Karpas-422 (cell line): ENCODE measurements at regions not wholly inside any gene's neighbourhood (a gene's known extent, or its start where the extent isn't known, plus 50 kb on each side); places are given as distances from the start of the nearest gene placed in this dataset.

Source experiments
- DNase-seq: peaks from one replicate; pipeline ENCODE4 v3.0.0-alpha.2; 2015
- H2AFZ ChIP-seq: fragments of 200-600 bp; sonication (generic); 2 replicates; pipeline ENCODE4 v1.6.1; 2014; ENCODE audit warnings: antibody characterized with exemption, low read length, mixed read lengths
- H3K27ac ChIP-seq: fragments of 200-600 bp; sonication (generic); 2 replicates; pipeline ENCODE4 v1.5.1; 2014; ENCODE audit warnings: mild to moderate bottlenecking, low read length, moderate library complexity
- H3K27me3 ChIP-seq: fragments of 200-600 bp; sonication (generic); 2 replicates; pipeline ENCODE4 v1.6.1; 2014; ENCODE audit warnings: low read length, mixed read lengths
- H3K36me3 ChIP-seq: fragments of 200-600 bp; sonication (generic); 2 replicates; pipeline ENCODE4 v1.6.1; 2014; ENCODE audit warnings: low read length, mixed read lengths; ENCODE audit not compliant: insufficient read depth
- H3K4me1 ChIP-seq: fragments of 200-600 bp; sonication (generic); 2 replicates; pipeline ENCODE4 v1.6.1; 2014; ENCODE audit warnings: mild to moderate bottlenecking, low read length, mixed read lengths
- H3K4me2 ChIP-seq: fragments of 200-600 bp; sonication (generic); 2 replicates; pipeline ENCODE4 v1.6.1; 2014; ENCODE audit warnings: low read length, low read depth, mild to moderate bottlenecking; ENCODE audit not compliant: poor library complexity, severe bottlenecking
- H3K4me3 ChIP-seq: fragments of 200-600 bp; sonication (generic); 2 replicates; pipeline ENCODE4 v1.5.1; 2014; ENCODE audit warnings: mild to moderate bottlenecking, antibody characterized with exemption, low read length, mixed read lengths
- H3K79me2 ChIP-seq: fragments of 200-600 bp; sonication (generic); 2 replicates; pipeline ENCODE4 v1.6.1; 2014; ENCODE audit warnings: mild to moderate bottlenecking, low read length, mixed read lengths
- H3K9ac ChIP-seq: fragments of 200-600 bp; sonication (generic); 2 replicates; pipeline ENCODE4 v1.6.0; 2014; ENCODE audit warnings: low read length
- H3K9me2 ChIP-seq: fragments of 200-600 bp; sonication (generic), shearing (Covaris generic); replicated peaks from 2 replicates; pipeline ENCODE4 v1.6.0; 2014; ENCODE audit warnings: mild to moderate bottlenecking, low read length, moderate library complexity; ENCODE audit not compliant: insufficient read depth
- H3K9me3 ChIP-seq: fragments of 300-700, 200-600 bp; sonication (generic); 2 replicates; pipeline ENCODE4 v1.6.1; 2014; ENCODE audit warnings: low read length, mixed read lengths
- H4K20me1 ChIP-seq: fragments of 200-600 bp; sonication (generic); 2 replicates; pipeline ENCODE4 v1.6.1; 2014; ENCODE audit warnings: mild to moderate bottlenecking, antibody characterized with exemption, low read length, low read depth; ENCODE audit not compliant: insufficient read depth

- no peak for DNase-seq
- H3K4me2 ChIP-seq, result no peak overlapping the region
- H3K4me3 ChIP-seq, result no peak overlapping the region
- no peaks in the 10 kb centered on the region for H3K27me3 ChIP-seq
- H3K79me2 ChIP-seq, result no peaks in the 10 kb centered on the region
- no peak overlapping the region for H3K27ac ChIP-seq
- H4K20me1 ChIP-seq, result no peaks in the 10 kb centered on the region
- H3K9me2 ChIP-seq, result no peaks in the 10 kb centered on the region
- H3K9ac ChIP-seq, result no peak overlapping the region
- H2AFZ ChIP-seq, result no peak overlapping the region
- no peaks in the 10 kb centered on the region for H3K36me3 ChIP-seq
- H3K9me3 ChIP-seq, result no peaks in the 10 kb centered on the region
- peaks cover 17% of the 10 kb centered on the region for H3K4me1 ChIP-seq
Measured at GRCh38 chr1:221171768-221172167, 292.5 kb downstream of the HLX start.

- Histone ChIP-seq H3K9me2 (no peaks in the 10 kb centered on the region), H2AFZ (no peak overlapping the region), H3K4me2 (no peak overlapping the region), H4K20me1 (no peaks in the 10 kb centered on the region), H3K4me3 (no peak overlapping the region), H3K27ac (no peak overlapping the region), H3K36me3 (no peaks in the 10 kb centered on the region), H3K27me3 (no peaks in the 10 kb centered on the region), H3K9ac (no peak overlapping the region), H3K4me1 (peaks cover 6% of the 10 kb centered on the region), H3K79me2 (no peaks in the 10 kb centered on the region), H3K9me3 (no peaks in the 10 kb centered on the region)
- no peak for DNase-seq
Measured at GRCh38 chr1:221172841-221173240, 293.6 kb downstream of the HLX start.

- no peaks in the 10 kb centered on the region for H3K27me3 ChIP-seq
- H3K9me3 ChIP-seq, result no peaks in the 10 kb centered on the region
- no peaks in the 10 kb centered on the region for H3K79me2 ChIP-seq
- no peaks in the 10 kb centered on the region for H3K9me2 ChIP-seq
- H3K36me3 ChIP-seq, result no peaks in the 10 kb centered on the region
- H3K4me2 ChIP-seq, result no peak overlapping the region
- no peak overlapping the region for H3K4me3 ChIP-seq
- no peaks in the 10 kb centered on the region for H3K4me1 ChIP-seq
- no peaks in the 10 kb centered on the region for H4K20me1 ChIP-seq
- H3K9ac ChIP-seq, result no peak overlapping the region
- DNase-seq, result no peak
- H2AFZ ChIP-seq, result no peak overlapping the region
- H3K27ac ChIP-seq, result no peak overlapping the region
Measured at GRCh38 chr1:221174330-221174993, 295.2 kb downstream of the HLX start.

- Histone ChIP-seq H2AFZ (no peak overlapping the region), H3K4me2 (no peak overlapping the region), H3K27ac (no peak overlapping the region), H3K36me3 (no peaks in the 10 kb centered on the region), H4K20me1 (no peaks in the 10 kb centered on the region), H3K27me3 (no peaks in the 10 kb centered on the region), H3K4me1 (no peaks in the 10 kb centered on the region), H3K9me2 (no peaks in the 10 kb centered on the region), H3K4me3 (no peak overlapping the region), H3K9me3 (no peaks in the 10 kb centered on the region), H3K79me2 (no peaks in the 10 kb centered on the region), H3K9ac (no peak overlapping the region)
- DNase-seq, result no peak
Measured at GRCh38 chr1:221175249-221175648, 296.0 kb downstream of the HLX start.

GRCh38 chr1:221180704-221181368 lies 301.6 kb downstream of the HLX start:
- Histone ChIP-seq H3K36me3 (no peaks in the 10 kb centered on the region), H3K9me2 (no peaks in the 10 kb centered on the region), H4K20me1 (no peaks in the 10 kb centered on the region), H3K27ac (no peak overlapping the region), H3K9ac (no peak overlapping the region), H3K27me3 (no peaks in the 10 kb centered on the region), H3K79me2 (no peaks in the 10 kb centered on the region), H3K4me1 (no peaks in the 10 kb centered on the region), H3K4me3 (no peak overlapping the region), H2AFZ (no peak overlapping the region), H3K9me3 (no peaks in the 10 kb centered on the region), H3K4me2 (no peak overlapping the region)
- DNase-seq, result no peak

- Histone ChIP-seq H3K9me3 (no peaks in the 10 kb centered on the region), H3K4me3 (no peak overlapping the region), H3K79me2 (no peaks in the 10 kb centered on the region), H3K4me2 (no peak overlapping the region), H3K27me3 (no peaks in the 10 kb centered on the region), H3K27ac (no peak overlapping the region), H3K4me1 (no peaks in the 10 kb centered on the region), H4K20me1 (no peaks in the 10 kb centered on the region), H2AFZ (no peak overlapping the region), H3K36me3 (no peaks in the 10 kb centered on the region), H3K9ac (no peak overlapping the region), H3K9me2 (no peaks in the 10 kb centered on the region)
- DNase-seq, result no peak
Measured at GRCh38 chr1:221182791-221183533, 303.7 kb downstream of the HLX start.

GRCh38 chr1:221184131-221184794 lies 305.0 kb downstream of the HLX start:
- Histone ChIP-seq H3K27me3 (no peaks in the 10 kb centered on the region), H3K9ac (no peak overlapping the region), H3K4me3 (no peak overlapping the region), H2AFZ (no peak overlapping the region), H4K20me1 (no peaks in the 10 kb centered on the region), H3K9me3 (no peaks in the 10 kb centered on the region), H3K79me2 (no peaks in the 10 kb centered on the region), H3K27ac (no peak overlapping the region), H3K36me3 (no peaks in the 10 kb centered on the region), H3K4me1 (no peaks in the 10 kb centered on the region), H3K9me2 (no peaks in the 10 kb centered on the region), H3K4me2 (no peak overlapping the region)
- DNase-seq, result no peak

GRCh38 chr1:221187174-221187573 lies 307.9 kb downstream of the HLX start:
- H3K27ac ChIP-seq, result no peak overlapping the region
- no peaks in the 10 kb centered on the region for H3K27me3 ChIP-seq
- no peaks in the 10 kb centered on the region for H3K79me2 ChIP-seq
- no peak overlapping the region for H2AFZ ChIP-seq
- no peaks in the 10 kb centered on the region for H3K4me1 ChIP-seq
- no peak for DNase-seq
- no peaks in the 10 kb centered on the region for H3K36me3 ChIP-seq
- H3K4me2 ChIP-seq, result no peak overlapping the region
- H3K9me3 ChIP-seq, result no peaks in the 10 kb centered on the region
- no peak overlapping the region for H3K9ac ChIP-seq
- no peaks in the 10 kb centered on the region for H3K9me2 ChIP-seq
- no peak overlapping the region for H3K4me3 ChIP-seq
- no peaks in the 10 kb centered on the region for H4K20me1 ChIP-seq
